Stimulated activated CD4-positive, alpha-beta T cell treated with anti-CD3 and anti-CD28 coated beads, Interleukin-4, amount 100 ng/mL, for 24 hours (primary cell): ENCODE measurements at regions not wholly inside any gene's neighbourhood (a gene's known extent, or its start where the extent isn't known, plus 50 kb on each side); places are given as distances from the start of the nearest gene placed in this dataset.

ENCODE experiments used
- DNase-seq: peaks from one replicate; pipeline ENCODE4 v3.0.0-alpha.2; 2020

DNA sequence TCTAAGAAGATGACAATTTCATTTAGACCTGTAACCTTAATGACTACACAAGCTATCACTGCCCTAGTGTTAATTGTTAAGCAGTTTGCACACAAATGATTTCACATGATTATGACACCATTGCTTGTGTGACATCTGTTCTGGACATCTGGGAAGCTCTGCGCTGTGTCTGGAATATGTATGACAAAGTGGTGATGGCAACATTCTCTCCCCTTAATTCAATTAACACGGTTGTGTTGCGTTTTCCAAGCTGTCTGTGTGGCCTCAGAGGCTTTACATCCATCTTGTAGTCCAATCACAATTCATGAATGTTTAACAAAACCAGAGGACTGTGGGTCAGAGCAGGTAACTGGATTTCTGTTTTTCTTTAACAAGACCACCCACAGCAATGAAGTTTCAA, 204.4 kb downstream of the COG6 start:
- no peak for DNase-seq

DNA sequence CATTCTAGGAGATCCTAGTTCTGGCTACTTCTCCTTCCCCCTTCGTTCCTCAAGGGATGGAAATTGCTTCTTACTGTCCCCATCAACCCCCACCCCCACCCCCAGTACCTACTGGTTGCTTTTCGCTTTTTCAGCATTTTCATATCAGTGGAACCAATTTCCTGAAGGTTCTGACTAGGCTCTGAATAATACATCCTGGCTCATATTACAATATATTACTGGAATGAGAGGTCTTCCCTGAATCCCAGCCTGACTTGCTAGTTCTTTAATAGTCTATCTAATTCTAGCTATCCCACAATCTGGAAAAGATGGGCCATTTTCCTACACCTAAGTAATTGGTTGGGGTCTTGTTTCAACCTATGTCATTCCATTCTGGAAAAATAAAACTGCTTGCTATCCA, 207.4 kb downstream of the COG6 start:
- DNase-seq = no peak

DNA sequence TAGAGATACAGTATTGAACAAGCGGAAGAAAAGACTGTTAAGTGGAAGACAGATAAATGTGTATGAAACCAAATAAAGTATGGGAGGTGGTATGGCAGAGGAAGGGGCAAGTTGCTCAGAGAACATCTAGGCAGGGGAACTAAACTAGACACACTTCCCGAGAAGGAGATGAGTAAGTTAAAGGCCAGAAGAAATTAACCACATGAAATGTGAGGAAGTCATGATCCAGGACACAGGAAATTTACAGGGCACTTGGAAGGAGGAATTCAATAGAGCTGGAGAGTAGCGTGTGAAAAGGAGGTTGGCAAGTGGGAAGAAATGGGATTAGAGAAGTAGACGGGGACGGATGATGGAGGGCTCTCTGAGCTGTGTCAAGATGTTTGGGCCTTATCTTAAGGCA, 208.8 kb downstream of the COG6 start:
- no peak for DNase-seq

DNA sequence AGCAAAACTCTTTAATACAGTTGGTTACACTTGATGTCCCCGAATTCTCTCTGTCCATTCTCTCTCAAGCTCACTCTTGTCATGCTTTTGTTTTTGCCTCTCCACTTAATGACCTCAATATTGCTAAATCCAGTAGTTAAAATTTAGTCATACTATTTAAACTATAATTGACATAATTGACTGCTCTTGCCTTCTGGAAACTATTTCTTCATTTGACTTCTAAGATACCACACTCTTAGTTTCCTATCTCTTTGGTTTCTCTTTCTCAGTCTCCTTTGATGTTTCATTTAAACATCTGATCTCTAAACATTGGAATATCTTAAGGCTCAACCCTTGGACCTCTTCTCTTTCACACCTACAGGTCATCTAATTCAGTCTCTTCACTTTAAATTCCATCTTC, 211.3 kb downstream of the COG6 start:
- DNase-seq = no peak

DNA sequence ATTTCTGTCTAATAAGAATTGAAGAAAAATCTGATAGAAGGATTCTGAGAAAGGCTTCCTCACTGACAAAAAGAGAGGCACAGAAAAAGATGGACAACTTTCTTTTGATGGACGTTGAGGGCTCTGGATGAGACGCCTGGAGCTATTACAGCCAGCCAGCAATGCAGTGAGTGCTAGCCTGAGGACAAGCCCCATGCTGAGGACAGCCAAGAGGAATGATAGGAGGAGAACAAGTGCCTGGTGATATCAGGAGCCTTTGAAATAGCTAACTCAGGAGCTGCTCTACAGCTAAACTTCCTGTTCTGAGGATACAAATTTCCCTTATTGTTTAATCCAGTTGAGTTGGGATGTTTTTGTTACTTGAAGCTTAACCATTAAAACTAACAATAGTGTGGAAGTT, 212.3 kb downstream of the COG6 start:
- no peak for DNase-seq

DNA sequence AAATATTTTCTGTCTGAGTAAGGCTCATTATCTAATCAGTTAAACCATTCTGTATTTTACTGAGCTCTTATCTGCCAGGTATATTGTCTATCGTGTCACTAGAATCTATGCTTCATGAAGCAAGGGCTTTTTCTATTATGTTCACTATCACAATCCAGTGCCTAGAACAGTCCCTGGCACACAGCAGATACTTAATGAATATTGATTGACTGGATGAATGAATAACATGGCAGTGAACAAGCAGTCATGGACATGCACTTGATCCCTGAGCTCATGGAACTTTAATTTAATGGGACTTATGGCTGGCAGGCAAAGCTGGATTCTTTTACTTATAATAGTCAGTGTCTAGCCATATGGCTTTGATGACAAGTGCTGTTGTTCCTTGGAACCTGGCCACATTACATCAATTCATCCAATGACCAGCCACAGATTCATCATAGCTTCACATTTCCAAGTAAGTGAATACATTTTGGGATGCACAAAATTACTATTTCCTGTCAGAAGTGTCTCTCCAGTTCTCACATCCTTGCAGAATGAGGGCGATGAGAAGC, 214.8 kb downstream of the COG6 start:
- DNase-seq = no peak

DNA sequence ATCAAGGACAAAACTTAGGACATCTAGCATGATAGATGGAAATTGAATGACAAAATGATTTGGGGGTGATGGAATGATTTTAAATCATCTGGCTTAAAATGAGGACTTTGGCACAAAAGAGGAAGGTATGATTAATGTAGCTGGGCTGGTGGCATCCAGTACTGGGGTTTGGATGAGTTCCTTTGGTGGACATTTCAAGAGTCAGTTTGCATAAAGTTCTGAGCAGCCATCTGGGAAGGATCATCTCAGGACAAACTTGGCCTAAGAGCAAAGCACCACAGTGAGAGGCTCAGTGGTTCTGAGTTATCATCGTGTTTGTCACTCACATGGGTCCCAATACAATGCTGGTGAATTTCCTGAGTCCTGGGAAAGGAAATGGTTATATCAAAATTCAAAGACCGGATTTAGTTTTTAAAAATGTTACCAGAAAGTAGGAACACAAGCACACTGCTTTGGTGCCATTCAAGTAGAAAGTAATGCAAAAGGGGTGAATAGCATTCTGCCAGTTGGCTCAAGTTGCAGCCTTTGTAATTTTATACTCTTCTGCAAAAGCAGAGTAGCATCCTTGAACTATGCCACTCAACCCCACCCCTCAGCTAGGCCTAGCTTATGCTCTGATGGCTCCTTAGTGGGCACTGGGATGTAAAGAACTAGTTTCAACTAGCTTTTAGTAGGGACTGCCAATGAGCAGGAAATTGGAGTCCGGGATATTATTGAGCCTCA, 219.0 kb downstream of the COG6 start:
- DNase-seq = no peak

DNA sequence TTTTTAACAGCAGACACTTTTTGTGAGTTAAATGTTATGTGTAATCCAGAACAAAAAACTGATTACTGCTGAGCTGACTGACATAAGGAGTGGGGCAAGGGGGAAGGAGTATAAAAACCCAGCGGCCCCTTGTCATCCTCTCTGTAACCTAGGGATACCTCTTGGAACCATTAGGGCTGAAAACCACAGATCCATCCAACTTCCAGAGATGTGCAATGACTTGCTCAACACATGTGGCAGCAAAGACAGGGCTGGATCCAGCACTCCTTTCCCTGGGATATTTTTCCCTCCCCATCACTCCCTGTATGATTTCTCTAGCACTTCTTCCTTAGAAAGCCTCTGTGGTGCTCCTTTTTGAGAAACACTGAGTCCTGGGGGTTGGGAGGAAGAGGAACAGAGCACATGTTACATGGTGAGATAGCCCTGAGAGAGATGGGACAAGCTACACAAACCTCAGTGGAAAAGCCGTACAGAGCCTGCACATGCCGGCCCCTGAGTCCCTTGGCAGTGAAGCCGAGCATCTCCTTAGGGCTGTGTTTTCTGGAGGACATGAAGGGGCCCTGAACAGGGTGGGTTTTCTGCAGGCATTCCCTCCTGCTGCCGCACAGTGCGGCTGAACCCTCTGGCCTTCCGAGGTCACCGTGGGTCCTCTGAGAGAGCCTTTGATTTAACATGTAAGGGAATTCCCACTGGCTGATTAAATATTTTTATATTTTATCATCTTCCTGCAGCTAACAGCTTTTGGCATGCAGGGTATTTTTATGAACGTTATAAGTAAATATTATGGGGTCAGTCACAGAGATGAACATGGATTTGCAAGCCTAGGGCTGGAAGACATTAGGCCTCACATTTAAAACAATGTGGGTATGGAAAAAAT, 219.9 kb downstream of the COG6 start:
- no peak for DNase-seq

DNA sequence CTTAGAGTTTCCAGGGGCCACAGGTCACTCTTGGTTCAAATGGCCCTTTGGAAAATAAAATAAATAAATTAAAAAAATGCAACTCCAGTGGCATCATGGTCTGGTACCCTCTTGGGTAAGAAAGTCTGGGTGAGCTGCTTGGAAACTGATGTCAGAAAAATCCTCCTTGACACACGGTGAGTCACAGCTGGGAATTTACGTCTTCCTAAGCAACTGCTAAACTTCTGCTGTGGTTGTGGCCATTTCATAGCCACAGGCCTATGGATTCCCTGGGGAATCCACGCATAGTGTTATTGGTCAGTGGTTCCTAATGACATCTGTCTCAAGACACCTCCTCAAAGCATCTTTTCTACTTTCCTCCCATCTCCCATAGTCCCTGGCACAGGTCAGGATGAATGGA, 220.8 kb downstream of the COG6 start:
- no peak for DNase-seq

DNA sequence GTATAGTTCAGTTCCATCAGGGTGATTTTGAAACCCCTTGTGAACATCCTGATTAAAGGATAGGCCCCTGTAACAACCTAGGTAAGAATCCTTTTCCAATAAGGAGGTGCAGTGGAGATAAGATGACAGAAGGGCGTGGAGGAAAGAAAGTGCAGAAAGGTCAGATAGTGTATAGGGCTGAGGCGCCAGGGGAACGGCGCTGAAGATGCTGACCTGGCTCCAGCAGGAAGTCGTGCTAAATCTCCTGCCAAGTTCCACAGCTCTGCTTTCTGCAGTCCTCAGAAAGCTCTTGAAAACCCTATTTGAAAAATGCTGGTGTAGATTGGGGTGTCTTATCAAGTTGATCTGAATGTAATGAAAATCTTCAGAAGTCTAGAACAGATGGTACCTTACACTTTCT, 221.7 kb downstream of the COG6 start:
- no peak for DNase-seq

DNA sequence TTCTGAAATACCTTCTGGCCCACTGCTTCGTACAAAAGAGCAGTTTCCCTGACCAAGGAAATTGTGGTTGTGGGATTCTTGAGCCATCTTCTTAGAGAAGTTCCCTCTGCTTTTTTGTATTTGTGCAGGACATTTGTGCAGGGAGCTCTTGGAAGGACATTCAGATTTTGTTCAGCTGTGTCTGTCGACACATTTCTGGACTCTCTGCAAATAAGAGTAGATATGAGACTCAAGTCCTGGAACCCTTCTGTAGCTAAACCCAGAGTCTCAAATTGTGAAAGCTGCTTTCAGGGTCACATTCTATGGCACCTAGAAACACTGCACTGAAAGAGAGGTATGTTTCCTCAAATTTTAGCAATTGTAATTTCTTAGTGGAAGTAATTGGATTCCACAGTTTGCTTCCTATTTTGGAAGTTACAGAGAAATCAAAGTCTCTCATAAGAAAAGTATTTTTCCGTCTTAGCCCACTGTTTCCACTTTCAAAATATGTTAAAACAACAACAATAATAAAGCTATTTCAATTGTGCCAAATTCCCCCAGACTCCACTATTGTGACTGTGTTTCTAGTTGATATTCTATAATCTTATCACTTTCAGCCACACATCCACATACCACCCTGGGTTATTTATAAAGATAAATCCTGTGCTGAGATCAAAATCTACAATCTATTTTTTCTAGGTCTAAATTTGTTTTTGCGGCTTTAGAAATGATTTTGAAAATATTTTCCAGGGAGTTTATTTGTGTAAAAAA, 224.0 kb downstream of the COG6 start:
- no peak for DNase-seq

DNA sequence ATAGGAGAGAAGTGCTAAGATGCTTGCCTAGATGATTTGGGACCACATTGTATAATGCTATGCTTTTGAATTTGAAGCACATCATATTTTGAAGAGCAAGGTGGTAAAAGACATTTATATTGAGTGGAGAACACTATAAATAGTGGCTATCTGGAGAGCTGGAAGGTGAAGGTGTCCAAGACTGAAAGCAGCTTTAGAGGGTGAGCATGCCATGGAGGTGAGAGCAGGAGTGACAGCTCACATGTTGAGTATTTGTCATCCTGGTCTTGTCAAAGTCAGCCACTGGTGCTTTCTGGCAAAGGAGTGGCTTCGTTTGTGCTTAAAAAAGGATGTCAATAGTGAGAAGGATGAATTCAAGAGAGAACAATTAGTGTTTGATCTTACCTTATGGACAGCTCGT, 225.9 kb downstream of the COG6 start:
- DNase-seq = no peak

DNA sequence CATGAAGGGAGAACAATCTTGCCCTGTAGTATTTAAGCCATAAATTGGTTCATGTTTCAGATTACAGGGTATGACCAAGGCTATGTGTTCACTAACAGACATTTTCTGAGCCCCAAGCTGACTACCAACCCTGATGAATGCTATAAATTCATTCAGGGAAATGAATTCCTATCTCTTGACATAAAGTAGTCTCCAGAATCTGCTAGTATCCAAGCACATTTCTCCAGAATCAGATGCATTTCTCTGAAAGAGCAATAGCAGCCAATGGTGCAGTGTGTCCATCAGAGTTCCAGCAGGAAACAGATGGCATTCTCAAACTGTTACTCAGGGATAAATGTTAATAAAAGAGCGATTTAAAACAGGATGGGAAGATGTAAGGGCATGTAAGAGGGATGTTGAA, 226.4 kb downstream of the COG6 start:
- DNase-seq = no peak

DNA sequence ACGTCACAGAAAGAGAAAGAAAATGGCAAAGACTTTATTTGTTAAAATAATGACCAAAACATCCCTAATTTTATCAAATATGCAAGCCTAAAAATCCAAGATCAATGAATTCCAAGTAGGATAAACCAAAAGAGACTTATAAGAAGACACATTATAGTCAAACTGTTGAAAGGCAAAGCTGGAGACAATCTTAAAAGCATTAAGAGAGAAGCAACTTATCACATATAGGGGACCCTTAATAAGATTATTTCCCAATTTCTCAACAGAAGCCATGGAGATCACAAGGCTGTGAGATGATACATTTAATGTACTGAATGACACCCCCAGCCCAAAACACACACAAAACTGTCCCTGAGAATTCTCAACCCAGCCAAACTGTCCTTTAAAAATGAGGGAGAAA, 228.7 kb downstream of the COG6 start:
- no peak for DNase-seq

DNA sequence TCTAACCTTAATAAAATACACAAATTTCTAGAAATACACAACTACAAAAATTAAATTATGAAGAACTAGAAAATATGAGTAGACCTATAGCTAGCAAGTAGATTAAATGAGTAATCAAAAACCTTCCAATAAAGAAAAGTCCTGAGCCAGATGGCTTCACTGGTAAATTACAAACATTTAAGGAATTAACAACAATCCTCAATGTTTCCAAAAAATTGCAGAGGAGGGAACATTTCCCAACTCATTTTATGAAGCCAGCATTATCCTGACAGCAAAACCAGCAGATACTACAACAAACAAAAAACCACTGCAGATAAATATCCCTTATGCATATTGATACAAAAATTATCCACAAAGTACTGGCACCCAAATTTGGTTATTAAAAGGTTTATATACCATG, 230.9 kb downstream of the COG6 start:
- DNase-seq = no peak

DNA sequence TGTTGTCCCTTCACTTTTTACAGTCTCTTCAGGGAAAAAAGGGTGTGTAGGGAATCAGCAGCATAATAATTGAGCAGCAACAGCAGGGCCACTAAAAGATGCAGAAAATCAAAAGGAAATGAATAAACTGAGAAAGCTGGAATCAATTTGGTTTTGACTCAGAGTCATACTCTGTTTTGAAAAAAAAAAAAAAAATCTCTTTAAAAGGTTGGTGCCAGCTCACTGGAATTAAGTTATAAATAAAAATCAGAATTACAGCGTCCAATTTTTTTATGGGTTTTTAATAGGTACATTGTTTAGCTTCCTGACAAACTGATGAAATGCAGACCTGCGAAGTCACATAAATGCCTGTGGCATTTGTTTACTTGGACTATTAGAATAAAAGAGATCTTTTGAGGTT, 231.9 kb downstream of the COG6 start:
- DNase-seq = no peak

DNA sequence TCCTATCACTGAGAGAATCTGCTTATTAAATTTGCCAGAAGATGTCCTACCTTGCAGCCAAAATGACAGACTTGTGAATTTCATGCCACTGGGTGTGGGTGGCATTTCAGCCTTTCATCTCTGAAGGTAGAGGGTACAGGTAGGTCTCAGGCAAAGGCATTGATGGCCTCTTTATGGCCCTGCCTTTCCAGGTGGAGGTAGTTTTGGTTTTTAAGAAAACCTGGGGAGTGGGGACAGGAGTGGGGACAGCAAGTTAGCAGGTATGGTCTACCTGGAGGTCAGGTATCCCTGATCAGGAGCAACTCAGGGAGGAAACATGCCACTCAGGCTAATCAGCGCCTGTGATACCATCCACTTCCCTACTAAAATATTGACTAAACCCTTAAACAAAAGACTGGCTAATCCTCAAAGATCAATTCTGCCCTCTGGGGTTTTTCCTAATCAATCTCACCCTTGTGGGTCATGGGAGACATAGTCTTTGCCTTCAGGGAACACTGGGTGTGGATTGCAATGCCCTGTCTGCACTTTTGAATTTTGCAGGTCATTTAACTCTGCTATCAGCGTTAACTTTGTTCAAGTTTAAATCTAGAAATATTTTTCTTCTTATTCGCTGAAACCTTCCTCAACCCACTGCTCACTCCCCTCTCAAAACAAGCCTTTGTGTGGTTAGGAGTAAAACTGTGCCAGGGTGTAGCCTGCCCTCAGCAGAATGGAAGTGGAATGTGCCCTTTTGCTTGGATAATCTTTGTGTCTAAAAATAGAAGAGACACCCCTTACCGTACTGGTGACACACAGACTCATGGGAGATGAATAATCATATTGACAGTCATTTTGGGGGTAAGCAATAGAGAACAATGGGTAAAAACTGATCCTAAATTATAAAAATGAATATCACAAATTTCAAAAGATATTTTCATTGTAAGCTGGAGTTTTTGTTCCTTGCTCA, 233.7 kb downstream of the COG6 start:
- no peak for DNase-seq

DNA sequence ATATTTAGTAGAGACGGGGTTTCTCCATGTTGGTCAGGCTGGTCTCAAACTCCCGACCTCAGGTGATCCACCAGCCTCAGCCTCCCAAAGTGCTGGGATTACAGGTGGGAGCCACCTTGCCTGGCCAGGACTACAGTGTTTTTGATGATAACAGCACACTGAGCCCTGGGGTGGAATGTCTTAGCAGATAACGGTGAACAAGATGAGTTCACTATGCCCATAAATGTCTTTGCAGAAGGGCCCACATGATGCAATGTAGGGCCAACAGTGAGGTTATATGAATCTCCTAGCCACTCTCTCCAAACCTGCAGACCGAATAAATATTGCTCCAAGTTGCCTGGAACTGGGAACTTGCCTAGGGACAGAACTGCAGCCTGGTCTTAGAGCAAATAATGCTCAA, 235.1 kb downstream of the COG6 start:
- no peak for DNase-seq

DNA sequence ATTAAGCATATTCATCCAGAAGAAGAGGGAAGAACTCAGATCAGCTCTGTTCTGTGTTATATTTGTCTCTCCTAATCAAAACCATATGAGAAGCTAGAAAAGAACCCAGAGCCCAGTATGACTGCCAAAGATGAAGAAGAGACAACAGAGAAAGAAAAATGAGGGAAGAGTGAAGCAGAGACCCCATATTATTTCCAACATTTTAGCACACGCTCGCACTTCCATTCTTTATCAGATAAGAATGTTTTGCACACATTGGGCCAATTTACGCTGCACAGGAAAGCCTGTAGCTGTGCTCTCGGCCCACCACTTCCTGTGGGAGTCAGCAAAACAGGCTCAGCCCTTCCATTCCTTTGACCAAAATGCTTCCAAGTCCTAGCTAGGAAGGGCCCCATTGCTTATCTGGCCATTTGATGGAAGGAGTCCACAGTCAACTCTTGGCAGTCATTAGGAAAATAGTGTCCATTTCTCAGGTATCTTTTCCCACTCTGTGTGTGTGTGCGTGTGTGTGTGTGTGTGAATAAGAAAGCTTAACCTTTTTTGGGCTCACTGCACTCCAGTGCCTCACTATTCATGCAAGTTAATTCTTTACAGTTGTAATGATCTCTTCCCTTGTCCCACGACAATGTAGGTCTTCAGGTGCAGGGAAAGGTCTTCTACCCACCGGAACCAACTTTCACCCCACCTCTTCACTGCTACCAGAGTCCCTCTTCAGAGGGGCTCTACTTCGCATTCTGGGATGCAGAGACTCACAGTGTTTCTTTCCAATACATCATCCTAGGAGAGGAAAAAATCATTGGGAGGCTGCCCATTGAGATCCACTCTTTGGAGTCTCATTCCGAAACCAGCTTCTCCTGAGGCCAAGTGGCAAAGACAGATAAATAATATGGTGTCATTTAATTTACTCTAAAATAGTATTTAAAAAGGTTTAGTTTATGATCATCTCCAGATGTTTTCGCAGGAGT, 237.5 kb downstream of the COG6 start:
- peak; percentile 22 for DNase-seq

DNA sequence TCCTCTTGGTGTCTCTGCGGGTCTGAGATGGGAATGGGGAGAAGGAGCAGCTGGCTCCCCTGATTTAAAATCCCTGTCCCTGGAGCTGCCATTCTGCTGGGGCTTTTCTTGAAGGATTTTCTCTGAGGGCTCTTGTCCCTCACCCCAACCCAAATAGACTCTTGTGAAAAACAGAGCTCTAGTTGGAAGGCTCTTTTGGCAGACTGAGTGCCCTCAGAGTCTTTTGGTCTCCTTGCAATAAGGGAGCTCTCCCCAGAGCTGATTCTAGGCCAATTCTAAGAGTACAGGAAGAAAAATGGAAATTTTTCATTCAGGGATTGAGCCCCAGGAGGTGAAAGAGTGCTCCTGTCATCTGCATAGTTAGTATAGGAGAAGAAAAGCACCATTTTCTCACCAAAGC, 238.3 kb downstream of the COG6 start:
- DNase-seq = no peak

DNA sequence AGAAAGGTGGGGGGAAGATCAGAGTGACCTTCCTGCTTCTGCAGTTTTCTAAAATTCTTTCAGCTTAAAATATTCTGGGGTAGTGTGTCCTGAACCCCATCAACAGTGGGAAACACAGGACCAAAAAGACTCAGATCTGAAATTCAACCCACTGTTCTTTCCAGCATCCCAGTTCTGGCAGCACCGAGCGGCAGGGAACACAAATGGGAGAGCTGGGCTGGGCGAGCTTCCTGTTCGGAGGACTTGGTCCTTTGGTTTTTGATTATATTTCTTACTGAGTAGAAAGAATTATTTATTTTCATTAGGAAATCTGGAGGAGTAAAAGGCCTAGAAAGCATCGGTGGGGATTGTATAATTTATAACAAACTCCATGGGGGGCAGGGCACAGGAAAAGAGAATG, 239.1 kb downstream of the COG6 start:
- no peak for DNase-seq
